IMR-90 (cell line): ENCODE measurements at regions not wholly inside any gene's neighbourhood (a gene's known extent, or its start where the extent isn't known, plus 50 kb on each side); places are given as distances from the start of the nearest gene placed in this dataset.

Experiments
- ATAC-seq: fragments of 200-7000 bp; cut with Tn5 transposase; 2 replicates; pipeline ENCODE4 v1.9.1; 2020; ENCODE audit warnings: low read depth, mild to moderate bottlenecking, moderate library complexity
- BruUV-seq: library from RNA; stranded (reverse); fragments of 400-500 nt; replicated peaks from 2 replicates; lab custom pipeline; 2021; lab: Mats Ljungman, UMichigan
- CTCF ChIA-PET: fragments of 300-600 bp; formaldehyde crosslinking; extraction: SDS; loops from one replicate; lab custom pipeline; 2021; ENCODE audit warnings: antibody characterized with exemption; lab: Yijun Ruan, JAX
- POLR2A ChIA-PET: fragments of 300-600 bp; sonication (Branson Sonifier 250); formaldehyde crosslinking; loops from one replicate; lab custom pipeline; 2022; ENCODE audit warnings: antibody characterized with exemption; ENCODE audit not compliant: unreplicated experiment; lab: Charles Lee
- DNase-seq: peaks from one replicate; pipeline ENCODE4 v3.0.0; 2013
- H2AFZ ChIP-seq: replicated peaks from 2 replicates; pipeline ENCODE3; 2013; ENCODE audit warnings: low read length, mild to moderate bottlenecking; ENCODE audit not compliant: poor library complexity
- H2AK5ac ChIP-seq: 2 replicates; pipeline ENCODE4 v1.6.1; 2013; ENCODE audit warnings: low read depth, low read length, inconsistent platforms
- H2AK9ac ChIP-seq: replicated peaks from 2 replicates; pipeline ENCODE3; 2013; ENCODE audit warnings: mild to moderate bottlenecking, low read depth, low read length, moderate library complexity; ENCODE audit not compliant: poor library complexity
- H2BK120ac ChIP-seq: 2 replicates; pipeline ENCODE4 v1.6.1; 2013; ENCODE audit warnings: low read depth, low read length, inconsistent platforms
- H2BK15ac ChIP-seq: 3 replicates; pipeline ENCODE4 v1.6.1; 2013; ENCODE audit warnings: low read depth, low read length, inconsistent platforms
- H2BK20ac ChIP-seq: 2 replicates; pipeline ENCODE4 v1.6.1; 2013; ENCODE audit warnings: low read depth, mild to moderate bottlenecking, inconsistent platforms, low read length, moderate library complexity
- H2BK5ac ChIP-seq: 2 replicates; pipeline ENCODE4 v1.6.1; 2013; ENCODE audit warnings: mild to moderate bottlenecking, low read depth, low read length, inconsistent platforms; ENCODE audit not compliant: poor library complexity, severe bottlenecking
- H3K14ac ChIP-seq: replicated peaks from 2 replicates; pipeline ENCODE4 v1.6.1; 2013; ENCODE audit warnings: low read depth, low read length, inconsistent platforms
- H3K18ac ChIP-seq: 2 replicates; pipeline ENCODE4 v1.6.1; 2013; ENCODE audit warnings: low read depth, low read length, control low read depth
- H3K23ac ChIP-seq: 2 replicates; pipeline ENCODE4 v1.6.1; 2013; ENCODE audit warnings: low read depth, low read length, inconsistent platforms
- H3K27ac ChIP-seq: 2 replicates; pipeline ENCODE4 v1.5.1; 2013; ENCODE audit warnings: mild to moderate bottlenecking, control low read depth, low read length; ENCODE audit not compliant: insufficient read depth
- H3K27me3 ChIP-seq: 2 replicates; pipeline ENCODE4 v1.6.1; 2013; ENCODE audit warnings: low read length; ENCODE audit not compliant: control insufficient read depth, insufficient read depth
- H3K36me3 ChIP-seq: 2 replicates; pipeline ENCODE4 v1.6.1; 2013; ENCODE audit warnings: low read length, mixed read lengths; ENCODE audit not compliant: control insufficient read depth, insufficient read depth
- H3K4ac ChIP-seq: 2 replicates; pipeline ENCODE4 v1.6.1; 2013; ENCODE audit warnings: low read depth, low read length, inconsistent platforms
- H3K4me1 ChIP-seq: 2 replicates; pipeline ENCODE4 v1.6.1; 2013; ENCODE audit warnings: low read length, mixed read lengths; ENCODE audit not compliant: control insufficient read depth, insufficient read depth
- H3K4me2 ChIP-seq: 2 replicates; pipeline ENCODE4 v1.6.1; 2013; ENCODE audit warnings: low read depth, mild to moderate bottlenecking, control low read depth, low read length, moderate library complexity
- H3K4me3 ChIP-seq: 2 replicates; pipeline ENCODE4 v1.5.1; 2013; ENCODE audit warnings: low read depth, mild to moderate bottlenecking, control low read depth, low read length, moderate library complexity; ENCODE audit not compliant: insufficient read depth
- H3K56ac ChIP-seq: 2 replicates; pipeline ENCODE4 v1.6.1; 2013; ENCODE audit warnings: low read length, inconsistent platforms; ENCODE audit not compliant: insufficient read depth; ENCODE audit errors: extremely low read depth
- H3K79me1 ChIP-seq, 2 experiments: 2 replicates each; pipeline ENCODE4 v1.6.1; 2013; ENCODE audit warnings: low read length in 2 of 2, inconsistent platforms in 1 of 2, low read depth in 1 of 2
- H3K9ac ChIP-seq: 2 replicates; pipeline ENCODE4 v1.6.1; 2013; ENCODE audit warnings: low read depth, low read length, control low read depth
- H3K9me1 ChIP-seq: 2 replicates; pipeline ENCODE4 v1.6.1; 2013; ENCODE audit warnings: low read length, inconsistent platforms; ENCODE audit not compliant: insufficient read depth
- H3K9me3 ChIP-seq: 2 replicates; pipeline ENCODE4 v1.6.1; 2013; ENCODE audit warnings: low read length; ENCODE audit not compliant: control insufficient read depth, insufficient read depth
- H4K20me1 ChIP-seq: 2 replicates; pipeline ENCODE4 v1.6.1; 2013; ENCODE audit warnings: low read length, inconsistent platforms; ENCODE audit not compliant: insufficient read depth
- H4K5ac ChIP-seq: 2 replicates; pipeline ENCODE4 v1.6.1; 2013; ENCODE audit warnings: mild to moderate bottlenecking, low read depth, low read length, control low read depth
- H4K8ac ChIP-seq, 2 experiments: 2 replicates each; pipeline ENCODE4 v1.6.1; 2013; ENCODE audit warnings: low read depth in 2 of 2, low read length in 2 of 2, control low read depth in 1 of 2, inconsistent platforms in 1 of 2
- H4K91ac ChIP-seq: 2 replicates; pipeline ENCODE4 v1.6.1; 2013; ENCODE audit warnings: low read depth, low read length, inconsistent platforms; ENCODE audit not compliant: insufficient read depth
- BHLHE40 ChIP-seq: fragments of 150-350 bp; IDR thresholded peaks from 2 replicates; pipeline ENCODE4 v1.6.1; 2016; ENCODE audit warnings: mild to moderate bottlenecking, low read depth, low read length
- CEBPB ChIP-seq: IDR thresholded peaks from 2 replicates; pipeline ENCODE4 v1.6.1; 2012; ENCODE audit warnings: low read depth, low read length, improper control_type of control experiment
- CHD1 ChIP-seq: IDR thresholded peaks from 2 replicates; pipeline ENCODE4 v1.6.1; 2012; ENCODE audit warnings: low read depth, low read length, improper control_type of control experiment
- FOS ChIP-seq: fragments of 150-350 bp; IDR thresholded peaks from 2 replicates; pipeline ENCODE4 v1.6.1; 2016; ENCODE audit warnings: low read depth, low read length
- MAFK ChIP-seq: IDR thresholded peaks from 2 replicates; pipeline ENCODE4 v1.6.1; 2012; ENCODE audit warnings: low read depth, low read length, improper control_type of control experiment
- MAZ ChIP-seq: IDR thresholded peaks from 2 replicates; pipeline ENCODE4 v1.6.1; 2012; ENCODE audit warnings: low read depth, mild to moderate bottlenecking, low read length, improper control_type of control experiment, moderate library complexity, borderline replicate concordance
- MXI1 ChIP-seq: IDR thresholded peaks from 2 replicates; pipeline ENCODE4 v1.6.1; 2012; ENCODE audit warnings: low read depth, mild to moderate bottlenecking, low read length, moderate library complexity, borderline replicate concordance
- NFE2L2 ChIP-seq: fragments of 150-350 bp; IDR thresholded peaks from 2 replicates; pipeline ENCODE4 v1.6.1; 2016; ENCODE audit warnings: low read depth, mild to moderate bottlenecking, low read length
- POLR2A ChIP-seq: IDR thresholded peaks from 2 replicates; pipeline ENCODE4 v1.6.1; 2012; ENCODE audit warnings: mild to moderate bottlenecking, low read depth, low read length
- RAD21 ChIP-seq: IDR thresholded peaks from 2 replicates; pipeline ENCODE4 v1.6.1; 2012; ENCODE audit warnings: low read length, improper control_type of control experiment
- RCOR1 ChIP-seq: IDR thresholded peaks from 2 replicates; pipeline ENCODE4 v1.6.1; 2012; ENCODE audit warnings: mild to moderate bottlenecking, low read length, improper control_type of control experiment; ENCODE audit not compliant: insufficient replicate concordance
- RFX5 ChIP-seq: IDR thresholded peaks from 2 replicates; pipeline ENCODE4 v1.8.0; 2012; ENCODE audit warnings: low read depth, mild to moderate bottlenecking, low read length, moderate library complexity
- SMC3 ChIP-seq: fragments of 150-350 bp; IDR thresholded peaks from 2 replicates; pipeline ENCODE4 v1.6.1; 2016; ENCODE audit warnings: low read depth, mild to moderate bottlenecking, antibody characterized with exemption, low read length, moderate library complexity
- whole genome bisulfite sequencing, 2 experiments: methylation state at CpG; one replicate each; pipeline versions ENCODE4 v1.1.5 to v1.1.7; 2013; ENCODE audit warnings: missing lambda C conversion rate in 2 of 2; ENCODE audit not compliant: insufficient read length in 1 of 2; ENCODE audit errors: extremely low coverage in 2 of 2; 5-methylcytosine and 5-hydroxymethylcytosine counted together
- dilution Hi-C: fragments of 300-500 bp; cut with HindIII; formaldehyde crosslinking; loops from one replicate; pipeline ENCODE4 v1.14.3; 2018; ENCODE audit warnings: low sequenced_read_pairs; ENCODE audit not compliant: unreplicated experiment
- in situ Hi-C: fragments of 300-500 bp; cut with MboI; formaldehyde crosslinking; loops from 3 replicates; pipeline ENCODE4 v1.14.3; 2019; ENCODE audit warnings: low sequenced_read_pairs, inconsistent platforms, mixed read lengths
- intact Hi-C: fragments of 100-400 bp; cut with micrococcal nuclease; formaldehyde crosslinking; loops from 2 replicates; pipeline ENCODE4 v1.10.0; 2022
- TF ChIP-seq, protein P1 (sequence below): fragments of 150-350 bp; IDR thresholded peaks from 2 replicates; pipeline ENCODE4 v1.6.1; 2016; ENCODE audit warnings: low read depth, mild to moderate bottlenecking, low read length, moderate library complexity, borderline replicate concordance
- TF ChIP-seq, protein P2 (sequence below): conservative IDR thresholded peaks from 2 replicates; pipeline ENCODE4 v1.5.1; 2012; ENCODE audit warnings: mild to moderate bottlenecking, low read depth, low read length, improper control_type of control experiment
- TF ChIP-seq, protein P3 (sequence below): fragments of 150-350 bp; IDR thresholded peaks from 2 replicates; pipeline ENCODE4 v1.6.1; 2017; ENCODE audit warnings: mild to moderate bottlenecking, antibody characterized with exemption, low read length, low read depth

DNA sequence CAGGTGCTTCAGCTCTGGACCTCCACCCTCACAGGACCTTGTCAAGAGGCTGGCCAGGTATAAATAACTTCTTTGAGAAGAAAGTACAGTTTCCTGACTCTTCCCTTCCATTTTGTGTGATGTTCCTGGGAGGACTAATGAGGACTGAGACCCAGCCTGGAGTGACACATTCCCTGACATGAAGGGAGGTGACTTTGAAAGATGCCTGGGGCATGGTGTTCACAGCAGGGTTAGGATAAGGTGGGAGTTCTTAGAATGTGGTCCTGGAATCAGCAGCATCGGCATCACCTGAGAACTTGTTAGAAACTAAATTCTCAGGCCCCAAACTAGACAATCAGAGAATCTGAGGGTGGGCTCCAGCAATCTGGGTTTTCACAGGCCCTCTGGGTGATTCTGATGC is 224.9 kb upstream of the BOD1L1 start:
- no peak overlapping the region for H2BK120ac ChIP-seq
- no peaks in the 10 kb centered on the region for H3K4me1 ChIP-seq
- no peak overlapping the region for H2AK9ac ChIP-seq
- intact Hi-C loops, result no loop called here
- no peak overlapping the region for H3K4me3 ChIP-seq
- H2AFZ ChIP-seq, result no peak overlapping the region
- H3K27ac ChIP-seq, result no peak overlapping the region
- dilution Hi-C loops, result no loop called here
- in situ Hi-C loops, result no loop called here
- no peak overlapping the region for H2BK20ac ChIP-seq
- no peak overlapping the region for H3K56ac ChIP-seq
- no peak overlapping the region for H2BK5ac ChIP-seq
- no peak overlapping the region for H3K4me2 ChIP-seq
- H4K91ac ChIP-seq, result no peak overlapping the region
- no peaks in the 10 kb centered on the region for H3K36me3 ChIP-seq
- H3K18ac ChIP-seq, result no peak overlapping the region
- no peaks in the 10 kb centered on the region for H3K9me1 ChIP-seq
- H3K9ac ChIP-seq, result no peak overlapping the region
- no peaks in the 10 kb centered on the region for H3K9me3 ChIP-seq
- H4K8ac ChIP-seq, result no peak overlapping the region
- ChIA-PET POLR2A (no interaction called here), CTCF (no interaction called here)
- WGBS, 2 experiments, result no CpG with 5 or more reads among the region's 1 CpG
- DNase-seq, result no peak
- no TSS peak for BruUV-seq
- no peaks in the 10 kb centered on the region for H3K27me3 ChIP-seq
- no peak overlapping the region for H3K14ac ChIP-seq
- no peak overlapping the region for H2AK5ac ChIP-seq
- H4K5ac ChIP-seq, result no peak overlapping the region
- no peaks in the 10 kb centered on the region for H4K20me1 ChIP-seq
- H3K23ac ChIP-seq, result no peak overlapping the region
- ATAC-seq, result no peak
- no peaks in the 10 kb centered on the region for H3K79me1 ChIP-seq
- TF ChIP-seq CEBPB (no peak), RFX5 (no peak), NFE2L2 (no peak), MAFK (no peak), MAZ (no peak), RCOR1 (no peak), FOS (no peak), RAD21 (no peak), MXI1 (no peak), POLR2A (no peak), SMC3 (no peak), BHLHE40 (no peak), CHD1 (no peak)
- TF ChIP-seq, protein P1, sequence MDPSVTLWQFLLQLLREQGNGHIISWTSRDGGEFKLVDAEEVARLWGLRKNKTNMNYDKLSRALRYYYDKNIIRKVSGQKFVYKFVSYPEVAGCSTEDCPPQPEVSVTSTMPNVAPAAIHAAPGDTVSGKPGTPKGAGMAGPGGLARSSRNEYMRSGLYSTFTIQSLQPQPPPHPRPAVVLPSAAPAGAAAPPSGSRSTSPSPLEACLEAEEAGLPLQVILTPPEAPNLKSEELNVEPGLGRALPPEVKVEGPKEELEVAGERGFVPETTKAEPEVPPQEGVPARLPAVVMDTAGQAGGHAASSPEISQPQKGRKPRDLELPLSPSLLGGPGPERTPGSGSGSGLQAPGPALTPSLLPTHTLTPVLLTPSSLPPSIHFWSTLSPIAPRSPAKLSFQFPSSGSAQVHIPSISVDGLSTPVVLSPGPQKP, result no peak
- TF ChIP-seq, protein P2, sequence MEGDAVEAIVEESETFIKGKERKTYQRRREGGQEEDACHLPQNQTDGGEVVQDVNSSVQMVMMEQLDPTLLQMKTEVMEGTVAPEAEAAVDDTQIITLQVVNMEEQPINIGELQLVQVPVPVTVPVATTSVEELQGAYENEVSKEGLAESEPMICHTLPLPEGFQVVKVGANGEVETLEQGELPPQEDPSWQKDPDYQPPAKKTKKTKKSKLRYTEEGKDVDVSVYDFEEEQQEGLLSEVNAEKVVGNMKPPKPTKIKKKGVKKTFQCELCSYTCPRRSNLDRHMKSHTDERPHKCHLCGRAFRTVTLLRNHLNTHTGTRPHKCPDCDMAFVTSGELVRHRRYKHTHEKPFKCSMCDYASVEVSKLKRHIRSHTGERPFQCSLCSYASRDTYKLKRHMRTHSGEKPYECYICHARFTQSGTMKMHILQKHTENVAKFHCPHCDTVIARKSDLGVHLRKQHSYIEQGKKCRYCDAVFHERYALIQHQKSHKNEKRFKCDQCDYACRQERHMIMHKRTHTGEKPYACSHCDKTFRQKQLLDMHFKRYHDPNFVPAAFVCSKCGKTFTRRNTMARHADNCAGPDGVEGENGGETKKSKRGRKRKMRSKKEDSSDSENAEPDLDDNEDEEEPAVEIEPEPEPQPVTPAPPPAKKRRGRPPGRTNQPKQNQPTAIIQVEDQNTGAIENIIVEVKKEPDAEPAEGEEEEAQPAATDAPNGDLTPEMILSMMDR, result no peak
- TF ChIP-seq, protein P3, sequence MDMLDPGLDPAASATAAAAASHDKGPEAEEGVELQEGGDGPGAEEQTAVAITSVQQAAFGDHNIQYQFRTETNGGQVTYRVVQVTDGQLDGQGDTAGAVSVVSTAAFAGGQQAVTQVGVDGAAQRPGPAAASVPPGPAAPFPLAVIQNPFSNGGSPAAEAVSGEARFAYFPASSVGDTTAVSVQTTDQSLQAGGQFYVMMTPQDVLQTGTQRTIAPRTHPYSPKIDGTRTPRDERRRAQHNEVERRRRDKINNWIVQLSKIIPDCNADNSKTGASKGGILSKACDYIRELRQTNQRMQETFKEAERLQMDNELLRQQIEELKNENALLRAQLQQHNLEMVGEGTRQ, result no peak
- no peak overlapping the region; the same call in 1 of the 2 replicates for H3K4ac ChIP-seq
- H2BK15ac ChIP-seq, result no peak overlapping the region
